Endothelial cell of umbilical vein (primary cell): ENCODE measurements at regions not wholly inside any gene's neighbourhood (a gene's known extent, or its start where the extent isn't known, plus 50 kb on each side); places are given as distances from the start of the nearest gene placed in this dataset.

Experiments
- BruUV-seq: library from RNA; stranded (reverse); fragments of 400-500 nt; replicated peaks from 2 replicates; lab custom pipeline; 2021; lab: Mats Ljungman, UMichigan
- CTCF ChIA-PET: fragments of 300-600, 350-600 bp; sonication (Branson Sonifier 250); formaldehyde crosslinking; loops from one replicate; lab custom pipeline; 2021; ENCODE audit warnings: antibody characterized with exemption, inconsistent platforms; lab: Charles Lee
- POLR2A ChIA-PET: fragments of 300-600, 350-600 bp; sonication (Branson Sonifier 250); formaldehyde crosslinking; loops from one replicate; lab custom pipeline; 2021; ENCODE audit warnings: antibody characterized with exemption, inconsistent platforms; lab: Charles Lee
- DNase-seq: peaks from one replicate; pipeline ENCODE4 v3.0.0-alpha.2; 2011; ENCODE audit warnings: low read depth, low spot score
- FAIRE-seq: peaks from 2 replicates; lab custom pipeline; 2011; peaks lifted over from hg19 to GRCh38; lab: Jason Lieb, UNC
- H2AFZ ChIP-seq: 2 replicates; pipeline ENCODE4 v1.6.0; 2012; ENCODE audit warnings: low read depth, low read length, control low read depth, inconsistent platforms
- H3K27ac ChIP-seq: 2 replicates; pipeline ENCODE4 v1.5.1; 2011; ENCODE audit warnings: low read depth, mild to moderate bottlenecking, control low read depth, low read length, moderate library complexity; ENCODE audit not compliant: insufficient read depth
- H3K27me3 ChIP-seq, 2 experiments: 2 replicates each; pipeline versions ENCODE4 v1.6.0 to v1.6.1; 2011; ENCODE audit warnings: low read length in 2 of 2, mixed read lengths in 1 of 2; ENCODE audit not compliant: control insufficient read depth in 2 of 2, insufficient read depth in 2 of 2
- H3K36me3 ChIP-seq, 2 experiments: 2 replicates in 1 of 2; 3 replicates in 1 of 2; pipeline ENCODE4 v1.5.1; 2011; ENCODE audit warnings: low read length in 2 of 2, mild to moderate bottlenecking in 1 of 2, moderate library complexity in 1 of 2; ENCODE audit not compliant: control insufficient read depth in 2 of 2, insufficient read depth in 2 of 2; ENCODE audit errors: extremely low read depth in 1 of 2
- H3K4me1 ChIP-seq: 3 replicates; pipeline ENCODE4 v1.5.1; 2011; ENCODE audit warnings: mild to moderate bottlenecking, low read length; ENCODE audit not compliant: control insufficient read depth, insufficient read depth; ENCODE audit errors: extremely low read depth
- H3K4me2 ChIP-seq: 2 replicates; pipeline ENCODE4 v1.6.1; 2011; ENCODE audit warnings: low read length, control low read depth, mixed read lengths; ENCODE audit not compliant: insufficient read depth
- H3K4me3 ChIP-seq, 3 experiments: fragments of 200-600 bp in 1 of 3; sonication (generic), shearing (Covaris generic) in 1 of 3; replicated peaks in 1 of 3; 2 replicates each; pipeline ENCODE4 v1.5.1; 2011 to 2016; ENCODE audit warnings: control low read depth in 3 of 3, low read length in 3 of 3, mild to moderate bottlenecking in 2 of 3, inconsistent platforms in 1 of 3, low read depth in 1 of 3, moderate library complexity in 1 of 3; ENCODE audit not compliant: insufficient read depth in 1 of 3
- H3K79me2 ChIP-seq: 2 replicates; pipeline ENCODE4 v1.6.0; 2012; ENCODE audit warnings: low read length, inconsistent platforms; ENCODE audit not compliant: control insufficient read depth, insufficient read depth
- H3K9ac ChIP-seq: replicated peaks from 2 replicates; pipeline ENCODE3; 2011; ENCODE audit warnings: low read length, control low read depth; ENCODE audit not compliant: insufficient read depth; ENCODE audit errors: extremely low read depth
- H3K9me1 ChIP-seq: replicated peaks from 3 replicates; pipeline ENCODE4 v1.6.0; 2011; ENCODE audit warnings: mild to moderate bottlenecking, low read length; ENCODE audit not compliant: control insufficient read depth, insufficient read depth; ENCODE audit errors: extremely low read depth
- H3K9me3 ChIP-seq: replicated peaks from 2 replicates; pipeline ENCODE4 v1.5.1; 2012; ENCODE audit warnings: low read length, inconsistent platforms; ENCODE audit not compliant: control insufficient read depth, insufficient read depth
- H4K20me1 ChIP-seq: replicated peaks from 2 replicates; pipeline ENCODE3; 2011; ENCODE audit warnings: mild to moderate bottlenecking, low read length; ENCODE audit not compliant: control insufficient read depth, insufficient read depth; ENCODE audit errors: extremely low read depth
- FOS ChIP-seq: IDR thresholded peaks from 2 replicates; pipeline ENCODE4 v1.6.1; 2011; ENCODE audit warnings: mild to moderate bottlenecking, low read length, moderate library complexity, borderline replicate concordance; ENCODE audit not compliant: insufficient read depth
- GATA2 ChIP-seq: IDR thresholded peaks from 2 replicates; pipeline ENCODE4 v1.7.0; 2011; ENCODE audit warnings: low read depth, mild to moderate bottlenecking, moderate library complexity, mixed read lengths, low read length; ENCODE audit not compliant: insufficient read length, insufficient read depth
- MAX ChIP-seq: IDR thresholded peaks from 2 replicates; pipeline ENCODE4 v1.6.1; 2011; ENCODE audit not compliant: insufficient read depth, insufficient read length
- MYC ChIP-seq: IDR thresholded peaks from one replicate; pipeline ENCODE4 v1.6.1; 2011; ENCODE audit warnings: mild to moderate bottlenecking, low read depth, low read length
- POLR2AphosphoS5 ChIP-seq: IDR thresholded peaks from 2 replicates; pipeline ENCODE4 v1.6.1; 2012; ENCODE audit warnings: low read depth, mild to moderate bottlenecking, control low read depth, low read length, moderate library complexity; ENCODE audit not compliant: insufficient read depth
- dilution Hi-C: fragments of 300-500 bp; cut with MboI; formaldehyde crosslinking; loops from one replicate; pipeline ENCODE4 v1.15.0; 2019; ENCODE audit warnings: low sequenced_read_pairs; ENCODE audit not compliant: extremely low pct_ligation_motif_present
- intact Hi-C: fragments of 100-400 bp; cut with micrococcal nuclease; formaldehyde crosslinking; loops from one replicate; pipeline ENCODE4 v1.10.0; 2022
- TF ChIP-seq, protein P1 (sequence below), 2 donors: IDR thresholded peaks; 1 replicate in 1 of 2; 2 replicates in 1 of 2; pipeline ENCODE4 v1.5.1; 2011; ENCODE audit warnings: low read length in 2 of 2, mild to moderate bottlenecking in 2 of 2, moderate library complexity in 2 of 2, control low read depth in 1 of 2, inconsistent platforms in 1 of 2, low read depth in 1 of 2; ENCODE audit not compliant: insufficient read depth in 1 of 2; ENCODE audit errors: extremely low read depth in 1 of 2

DNA sequence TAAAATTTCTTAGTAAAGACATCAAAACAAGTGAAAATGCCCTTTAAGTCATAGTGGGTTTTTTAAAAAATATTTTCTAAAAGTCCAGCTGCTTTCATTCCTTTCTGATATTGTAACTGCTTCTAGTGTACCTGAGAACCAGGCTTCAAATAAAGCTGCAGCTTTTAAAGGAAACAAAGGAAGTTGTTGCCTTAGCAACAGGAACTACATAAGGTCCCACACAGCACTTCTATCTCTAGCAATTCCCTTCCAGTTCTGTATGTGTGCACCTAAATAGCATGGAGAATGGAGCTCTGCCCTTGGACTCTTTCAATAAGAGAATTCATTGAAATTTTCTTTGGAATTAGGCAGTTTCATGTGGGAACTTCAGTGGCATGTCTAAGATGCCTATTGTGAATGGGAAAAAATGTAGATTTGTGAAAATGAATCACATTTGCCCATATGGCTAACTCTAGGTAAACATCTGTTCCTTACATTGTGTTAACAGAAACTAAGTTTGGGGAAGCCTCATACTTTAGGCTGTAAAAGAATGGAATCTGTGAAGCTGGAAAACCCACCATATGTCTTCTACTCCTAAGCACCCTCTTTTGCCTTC, 206.4 kb downstream of the KIF2B start:
- H3K79me2 ChIP-seq = no peaks in the 10 kb centered on the region
- POLR2A ChIA-PET = no interaction called here
- H4K20me1 ChIP-seq = no peaks in the 10 kb centered on the region
- FAIRE-seq (no peak), DNase-seq (no peak)
- H3K4me2 ChIP-seq = no peak overlapping the region
- no peak overlapping the region for H3K9ac ChIP-seq
- peaks cover 3% of the 10 kb centered on the region for H3K9me3 ChIP-seq
- dilution Hi-C loops (no loop called here), intact Hi-C loops (no loop called here)
- CTCF ChIA-PET = no interaction called here
- H3K27me3 ChIP-seq = no peaks in the 10 kb centered on the region
- no peaks in the 10 kb centered on the region for H3K4me1 ChIP-seq
- H3K4me3 ChIP-seq = no peak overlapping the region
- no TSS peak for BruUV-seq
- no peak overlapping the region for H3K27ac ChIP-seq
- no peaks in the 10 kb centered on the region for H3K36me3 ChIP-seq
- TF ChIP-seq FOS (no peak), MYC (no peak), POLR2AphosphoS5 (no peak), MAX (no peak), GATA2 (no peak)
- TF ChIP-seq, protein P1, sequence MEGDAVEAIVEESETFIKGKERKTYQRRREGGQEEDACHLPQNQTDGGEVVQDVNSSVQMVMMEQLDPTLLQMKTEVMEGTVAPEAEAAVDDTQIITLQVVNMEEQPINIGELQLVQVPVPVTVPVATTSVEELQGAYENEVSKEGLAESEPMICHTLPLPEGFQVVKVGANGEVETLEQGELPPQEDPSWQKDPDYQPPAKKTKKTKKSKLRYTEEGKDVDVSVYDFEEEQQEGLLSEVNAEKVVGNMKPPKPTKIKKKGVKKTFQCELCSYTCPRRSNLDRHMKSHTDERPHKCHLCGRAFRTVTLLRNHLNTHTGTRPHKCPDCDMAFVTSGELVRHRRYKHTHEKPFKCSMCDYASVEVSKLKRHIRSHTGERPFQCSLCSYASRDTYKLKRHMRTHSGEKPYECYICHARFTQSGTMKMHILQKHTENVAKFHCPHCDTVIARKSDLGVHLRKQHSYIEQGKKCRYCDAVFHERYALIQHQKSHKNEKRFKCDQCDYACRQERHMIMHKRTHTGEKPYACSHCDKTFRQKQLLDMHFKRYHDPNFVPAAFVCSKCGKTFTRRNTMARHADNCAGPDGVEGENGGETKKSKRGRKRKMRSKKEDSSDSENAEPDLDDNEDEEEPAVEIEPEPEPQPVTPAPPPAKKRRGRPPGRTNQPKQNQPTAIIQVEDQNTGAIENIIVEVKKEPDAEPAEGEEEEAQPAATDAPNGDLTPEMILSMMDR (IDR thresholded peaks at IDR 0.05; ENCODE audit: extremely low read depth in 1 of 2, insufficient read depth in 1 of 2, low read depth in 1 of 2, low read length in 2 of 2) = no peak
- no peak overlapping the region for H2AFZ ChIP-seq
- H3K9me1 ChIP-seq = no peaks in the 10 kb centered on the region
